BLaER1 treated with 17β-estradiol and CSF1 and Interleukin-3, amounts not matched to agents 10 nM and 100 nM (cell line): ENCODE measurements at regions not wholly inside any gene's neighbourhood (a gene's known extent, or its start where the extent isn't known, plus 50 kb on each side); places are given as distances from the start of the nearest gene placed in this dataset.

Experiments
- H3K27ac ChIP-seq, 11 experiments: shearing (Covaris generic); formaldehyde crosslinking; 2 replicates each; pipeline ENCODE4 v1.8.1; 2022
- H3K27me3 ChIP-seq, 11 experiments: shearing (Covaris generic); formaldehyde crosslinking; 2 replicates each; pipeline ENCODE4 v1.8.1; 2022
- H3K36me3 ChIP-seq, 11 experiments: shearing (Covaris generic); formaldehyde crosslinking; 2 replicates each; pipeline ENCODE4 v1.8.1; 2022
- H3K4me1 ChIP-seq, 10 experiments: shearing (Covaris generic); formaldehyde crosslinking; 2 replicates each; pipeline ENCODE4 v1.8.1; 2022
- H3K4me2 ChIP-seq, 11 experiments: shearing (Covaris generic); formaldehyde crosslinking; 2 replicates each; pipeline ENCODE4 v1.8.1; 2022
- H3K4me3 ChIP-seq, 10 experiments: shearing (Covaris generic); formaldehyde crosslinking; 2 replicates each; pipeline ENCODE4 v1.8.1; 2022
- H3K9ac ChIP-seq, 11 experiments: shearing (Covaris generic); formaldehyde crosslinking; 2 replicates each; pipeline ENCODE4 v1.8.1; 2022
- H3K9me3 ChIP-seq, 11 experiments: shearing (Covaris generic); formaldehyde crosslinking; replicated peaks in 1 of 11; 2 replicates each; pipeline ENCODE4 v1.8.1; 2022
- H4K20me1 ChIP-seq, 11 experiments: shearing (Covaris generic); formaldehyde crosslinking; 2 replicates each; pipeline ENCODE4 v1.8.1; 2022
- Cebpa-rat ChIP-seq, 11 experiments: shearing (Covaris generic); IDR thresholded peaks; 2 replicates each; pipeline ENCODE4 v1.8.1; 2022

GRCh38 chr1:195894411-195894810 is 713.8 kb downstream of the KCNT2 start:
- Histone ChIP-seq H3K36me3 (no peaks in the 10 kb centered on the region), H3K27me3 (no peaks in the 10 kb centered on the region), H3K4me2 (no peak overlapping the region), H3K9ac (no peak overlapping the region), H3K27ac (no peak overlapping the region), H4K20me1 (no peaks in the 10 kb centered on the region), H3K4me3 (no peak overlapping the region), H3K9me3 (no peaks in the 10 kb centered on the region), H3K4me1 (peaks cover 0 to 14% (median 4%) of the 10 kb centered on the region in 10 experiments; a peak in 6 of 20 replicates)
- TF ChIP-seq Cebpa-rat (IDR thresholded peaks at IDR 0.05): no peak

DNA sequence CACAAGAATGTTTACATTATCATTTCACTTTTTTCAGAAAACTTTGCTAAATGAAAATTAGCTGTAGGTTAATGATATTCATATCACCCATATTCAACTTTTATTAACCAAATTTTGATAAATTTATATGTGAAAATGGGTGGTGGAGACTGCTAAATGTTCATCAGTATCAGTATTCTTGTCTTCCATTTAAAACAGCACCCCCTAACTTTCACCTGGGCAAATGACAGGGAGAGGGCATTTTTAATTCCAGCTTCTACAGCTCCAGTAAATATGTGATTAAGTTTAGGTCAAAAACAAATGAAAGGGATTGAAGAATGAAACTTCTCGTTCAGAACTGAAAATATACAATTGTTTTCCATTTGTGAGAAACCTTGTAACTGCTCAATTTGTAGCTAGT is 722.2 kb downstream of the KCNT2 start:
- Histone ChIP-seq H3K27me3 (no peaks in the 10 kb centered on the region), H3K4me3 (no peak overlapping the region), H4K20me1 (no peaks in the 10 kb centered on the region), H3K4me1 (no peaks in the 10 kb centered on the region), H3K9ac (no peak overlapping the region), H3K36me3 (no peaks in the 10 kb centered on the region), H3K9me3 (no peaks in the 10 kb centered on the region), H3K27ac (no peak overlapping the region), H3K4me2 (no peak overlapping the region)
- no peak for TF ChIP-seq Cebpa-rat (IDR thresholded peaks at IDR 0.05)

GRCh38 chr1:195878478-195878877 is 729.8 kb downstream of the KCNT2 start:
- Histone ChIP-seq H3K4me2 (no peak overlapping the region), H3K4me3 (no peak overlapping the region), H4K20me1 (no peaks in the 10 kb centered on the region), H3K27ac (no peak overlapping the region), H3K9me3 (no peaks in the 10 kb centered on the region; a peak in 1 of 22 replicates), H3K4me1 (no peaks in the 10 kb centered on the region), H3K27me3 (no peaks in the 10 kb centered on the region), H3K36me3 (no peaks in the 10 kb centered on the region), H3K9ac (no peak overlapping the region)
- TF ChIP-seq Cebpa-rat (IDR thresholded peaks at IDR 0.05): no peak

DNA sequence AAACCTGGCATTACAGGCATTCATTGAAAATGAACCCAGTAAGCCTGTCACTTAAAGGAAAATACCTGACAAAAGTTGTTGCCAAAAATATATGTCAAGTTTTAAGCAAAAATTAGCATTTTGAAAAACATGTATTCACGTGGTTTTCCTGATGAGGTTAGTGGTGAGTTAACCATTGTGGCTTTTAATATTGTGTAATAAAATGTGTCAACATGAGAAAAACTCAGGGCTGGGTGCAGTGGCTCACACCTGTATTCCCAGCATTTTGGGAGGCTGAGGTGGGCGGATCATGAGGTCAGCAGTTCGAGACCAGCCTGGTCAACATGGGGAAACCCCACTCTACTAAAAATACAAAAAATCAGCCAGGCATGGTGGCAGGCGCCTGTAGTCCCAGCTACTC is 731.4 kb downstream of the KCNT2 start:
- Histone ChIP-seq H3K27ac (no peak overlapping the region; a peak in 1 of 22 replicates), H3K4me2 (no peak overlapping the region), H3K4me3 (no peak overlapping the region), H3K9me3 (no peaks in the 10 kb centered on the region; a peak in 1 of 22 replicates), H3K4me1 (no peaks in the 10 kb centered on the region), H3K36me3 (no peaks in the 10 kb centered on the region), H4K20me1 (no peaks in the 10 kb centered on the region), H3K9ac (no peak overlapping the region), H3K27me3 (no peaks in the 10 kb centered on the region)
- no peak; a peak in 1 of 22 replicates for TF ChIP-seq Cebpa-rat (IDR thresholded peaks at IDR 0.05)

GRCh38 chr1:195872376-195872775 is 735.9 kb downstream of the KCNT2 start:
- H3K4me2 ChIP-seq: no peak overlapping the region
- H4K20me1 ChIP-seq: no peaks in the 10 kb centered on the region
- H3K4me3 ChIP-seq: no peak overlapping the region
- H3K9me3 ChIP-seq: no peaks in the 10 kb centered on the region
- no peak overlapping the region for H3K9ac ChIP-seq
- H3K27ac ChIP-seq: no peak overlapping the region
- no peaks in the 10 kb centered on the region for H3K27me3 ChIP-seq
- no peak for TF ChIP-seq Cebpa-rat (IDR thresholded peaks at IDR 0.05)
- no peaks in the 10 kb centered on the region for H3K36me3 ChIP-seq
- H3K4me1 ChIP-seq: no peaks in the 10 kb centered on the region

DNA sequence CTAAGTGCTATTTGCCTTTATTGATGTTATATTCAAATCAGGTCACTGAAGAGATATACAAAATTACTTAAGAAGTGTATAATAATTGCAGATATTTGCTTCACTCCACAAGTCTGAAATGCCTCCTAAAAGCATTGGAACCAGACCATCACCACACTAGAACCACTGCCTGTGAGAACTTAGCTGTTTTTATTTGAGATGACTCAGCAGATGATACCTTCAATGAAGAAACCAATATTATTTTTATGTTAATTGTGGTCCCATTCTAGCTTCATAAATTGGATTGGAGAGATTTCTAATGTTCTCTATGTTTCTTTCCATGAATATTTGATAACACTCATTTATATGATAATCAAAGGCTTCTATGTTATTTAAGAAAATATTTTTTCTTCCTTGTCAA is 740.6 kb downstream of the KCNT2 start:
- no peak overlapping the region for H3K9ac ChIP-seq
- H3K4me2 ChIP-seq: no peak overlapping the region
- no peak for TF ChIP-seq Cebpa-rat (IDR thresholded peaks at IDR 0.05)
- H3K4me1 ChIP-seq: no peaks in the 10 kb centered on the region
- no peaks in the 10 kb centered on the region for H4K20me1 ChIP-seq
- H3K9me3 ChIP-seq: no peaks in the 10 kb centered on the region
- H3K36me3 ChIP-seq: no peaks in the 10 kb centered on the region
- no peak overlapping the region for H3K4me3 ChIP-seq
- no peaks in the 10 kb centered on the region for H3K27me3 ChIP-seq
- H3K27ac ChIP-seq: no peak overlapping the region

DNA sequence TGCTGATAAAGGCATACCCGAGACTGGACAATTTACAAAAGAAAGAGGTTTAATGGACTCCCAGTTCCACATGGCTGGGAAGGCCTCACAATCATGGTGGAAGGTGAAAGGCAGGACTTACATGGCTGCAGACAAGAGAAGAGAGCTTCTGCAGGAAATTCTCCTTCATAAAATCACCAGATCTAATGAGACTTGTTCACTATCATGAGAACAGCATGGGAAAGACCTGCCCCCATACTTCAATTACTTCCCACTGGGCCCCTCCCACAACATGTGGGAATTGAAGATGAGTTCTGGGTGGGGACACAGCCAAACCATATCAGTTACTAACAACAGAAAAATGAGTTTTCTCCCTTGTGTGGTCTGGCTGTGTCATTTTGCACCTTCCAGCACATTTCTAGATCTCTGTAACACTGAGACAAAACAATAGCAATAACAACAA is 741.4 kb downstream of the KCNT2 start:
- no peak for TF ChIP-seq Cebpa-rat (IDR thresholded peaks at IDR 0.05)

GRCh38 chr1:195866091-195866780 is 742.0 kb downstream of the KCNT2 start:
- no peak overlapping the region for H3K27ac ChIP-seq
- H3K36me3 ChIP-seq: no peaks in the 10 kb centered on the region
- H3K4me1 ChIP-seq: no peaks in the 10 kb centered on the region
- no peak overlapping the region for H3K9ac ChIP-seq
- no peak for TF ChIP-seq Cebpa-rat (IDR thresholded peaks at IDR 0.05)
- no peak overlapping the region for H3K4me3 ChIP-seq
- no peaks in the 10 kb centered on the region for H3K27me3 ChIP-seq
- no peaks in the 10 kb centered on the region for H3K9me3 ChIP-seq
- no peaks in the 10 kb centered on the region for H4K20me1 ChIP-seq
- H3K4me2 ChIP-seq: no peak overlapping the region

More for the DNA sequence above, 741.4 kb downstream of the KCNT2 start:
- H3K27ac ChIP-seq: no peak overlapping the region
- no peaks in the 10 kb centered on the region for H3K9me3 ChIP-seq
- no peaks in the 10 kb centered on the region for H3K36me3 ChIP-seq
- H3K9ac ChIP-seq: no peak overlapping the region
- H3K4me2 ChIP-seq: no peak overlapping the region
- H3K4me3 ChIP-seq: no peak overlapping the region
- no peaks in the 10 kb centered on the region for H4K20me1 ChIP-seq
- no peaks in the 10 kb centered on the region for H3K27me3 ChIP-seq
- H3K4me1 ChIP-seq: no peaks in the 10 kb centered on the region

DNA sequence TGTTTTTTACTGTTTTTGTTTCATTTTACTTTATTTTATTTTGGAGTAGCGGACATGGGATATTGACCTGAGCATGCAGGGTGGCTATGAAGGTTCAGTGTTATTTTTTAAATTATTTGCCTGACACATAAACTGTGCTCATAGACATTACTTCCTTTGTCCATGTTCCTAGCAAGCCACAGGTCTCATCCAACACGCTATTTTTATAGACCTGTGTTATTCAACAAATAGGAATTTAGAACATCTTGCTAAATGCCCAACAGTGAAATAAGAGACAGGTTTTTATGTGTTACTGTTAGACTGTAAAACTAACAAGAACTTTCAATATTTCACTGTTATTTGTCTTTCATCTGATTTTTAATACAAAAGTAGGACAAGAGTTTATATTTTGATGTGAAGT is 756.4 kb downstream of the KCNT2 start:
- Histone ChIP-seq H4K20me1 (no peaks in the 10 kb centered on the region), H3K36me3 (no peaks in the 10 kb centered on the region), H3K9me3 (no peaks in the 10 kb centered on the region), H3K4me2 (no peak overlapping the region), H3K4me1 (no peaks in the 10 kb centered on the region), H3K4me3 (no peak overlapping the region), H3K27me3 (no peaks in the 10 kb centered on the region), H3K27ac (no peak overlapping the region), H3K9ac (no peak overlapping the region)
- TF ChIP-seq Cebpa-rat (IDR thresholded peaks at IDR 0.05): no peak

DNA sequence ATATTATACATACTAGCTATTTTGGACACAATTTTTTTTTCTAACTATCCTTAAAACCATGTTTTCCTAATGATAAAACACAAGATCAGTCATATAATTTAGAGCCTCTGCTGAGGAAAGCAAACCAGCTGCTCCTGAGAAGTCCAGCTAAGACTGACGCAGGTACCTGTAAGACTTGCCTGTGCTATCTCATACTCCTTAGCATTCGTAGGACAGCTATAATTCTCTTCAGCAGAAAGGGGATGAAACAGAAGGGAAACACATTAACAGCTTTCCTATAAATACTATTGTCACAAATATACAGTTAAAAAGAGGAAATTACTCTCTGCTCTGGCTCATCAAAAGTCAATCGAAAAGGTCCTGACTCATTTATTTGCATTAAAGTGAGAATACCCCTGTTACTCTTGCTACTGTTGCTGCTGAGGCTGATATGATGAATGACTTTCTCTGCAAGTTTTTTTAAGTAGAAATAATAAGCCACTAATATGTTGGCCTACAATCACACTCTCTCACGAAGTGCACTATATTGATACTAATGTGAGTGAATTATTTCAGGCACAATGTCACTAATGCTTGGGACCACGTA is 757.1 kb downstream of the KCNT2 start:
- Histone ChIP-seq H3K9me3 (no peaks in the 10 kb centered on the region), H3K9ac (no peak overlapping the region), H3K36me3 (no peaks in the 10 kb centered on the region), H4K20me1 (no peaks in the 10 kb centered on the region), H3K4me1 (no peaks in the 10 kb centered on the region), H3K27me3 (no peaks in the 10 kb centered on the region), H3K4me2 (0 out of 22 replicates have a peak overlapping the region, but pooled peaks of 1 of the 11 experiments have one; percentile 30), H3K4me3 (no peak overlapping the region), H3K27ac (no peak overlapping the region)
- no peak for TF ChIP-seq Cebpa-rat (IDR thresholded peaks at IDR 0.05)
